ENCODE measurements at regions not wholly inside any gene's neighbourhood (a gene's known extent, or its start where the extent isn't known, plus 50 kb on each side); places are given as distances from the start of the nearest gene placed in this dataset.
A peak's percentile ranks its signal among the peaks of the same experiment; 100 is the strongest.

DNA sequence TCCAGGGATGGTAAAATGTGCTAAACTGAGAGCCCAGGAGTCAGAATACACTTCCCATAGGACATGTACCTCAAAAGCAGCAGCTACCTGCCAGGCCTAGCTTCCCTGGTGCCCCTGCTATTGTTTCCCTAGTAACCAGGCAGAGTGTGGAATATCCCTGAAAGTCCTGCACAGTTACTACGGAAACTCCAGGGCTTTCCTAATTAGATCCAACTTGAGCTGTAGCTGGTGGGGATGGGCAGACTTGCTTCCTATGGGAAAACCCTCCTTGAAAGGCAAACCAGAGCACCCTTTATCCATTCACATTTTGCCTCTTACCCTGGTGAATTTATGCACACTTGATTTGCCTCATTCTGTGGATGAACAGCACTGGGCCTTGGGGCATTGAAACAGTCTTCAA lies 559.9 kb upstream of the PBX1 start:
- TF ChIP-seq, protein P1, sequence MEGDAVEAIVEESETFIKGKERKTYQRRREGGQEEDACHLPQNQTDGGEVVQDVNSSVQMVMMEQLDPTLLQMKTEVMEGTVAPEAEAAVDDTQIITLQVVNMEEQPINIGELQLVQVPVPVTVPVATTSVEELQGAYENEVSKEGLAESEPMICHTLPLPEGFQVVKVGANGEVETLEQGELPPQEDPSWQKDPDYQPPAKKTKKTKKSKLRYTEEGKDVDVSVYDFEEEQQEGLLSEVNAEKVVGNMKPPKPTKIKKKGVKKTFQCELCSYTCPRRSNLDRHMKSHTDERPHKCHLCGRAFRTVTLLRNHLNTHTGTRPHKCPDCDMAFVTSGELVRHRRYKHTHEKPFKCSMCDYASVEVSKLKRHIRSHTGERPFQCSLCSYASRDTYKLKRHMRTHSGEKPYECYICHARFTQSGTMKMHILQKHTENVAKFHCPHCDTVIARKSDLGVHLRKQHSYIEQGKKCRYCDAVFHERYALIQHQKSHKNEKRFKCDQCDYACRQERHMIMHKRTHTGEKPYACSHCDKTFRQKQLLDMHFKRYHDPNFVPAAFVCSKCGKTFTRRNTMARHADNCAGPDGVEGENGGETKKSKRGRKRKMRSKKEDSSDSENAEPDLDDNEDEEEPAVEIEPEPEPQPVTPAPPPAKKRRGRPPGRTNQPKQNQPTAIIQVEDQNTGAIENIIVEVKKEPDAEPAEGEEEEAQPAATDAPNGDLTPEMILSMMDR (IDR thresholded peaks at IDR 0.05; ENCODE audit: poor library complexity, severe bottlenecking), result no peak
- TF ChIP-seq RAD21 (conservative IDR thresholded peaks at IDR 0.05), result no peak
- TF ChIP-seq, protein P2, sequence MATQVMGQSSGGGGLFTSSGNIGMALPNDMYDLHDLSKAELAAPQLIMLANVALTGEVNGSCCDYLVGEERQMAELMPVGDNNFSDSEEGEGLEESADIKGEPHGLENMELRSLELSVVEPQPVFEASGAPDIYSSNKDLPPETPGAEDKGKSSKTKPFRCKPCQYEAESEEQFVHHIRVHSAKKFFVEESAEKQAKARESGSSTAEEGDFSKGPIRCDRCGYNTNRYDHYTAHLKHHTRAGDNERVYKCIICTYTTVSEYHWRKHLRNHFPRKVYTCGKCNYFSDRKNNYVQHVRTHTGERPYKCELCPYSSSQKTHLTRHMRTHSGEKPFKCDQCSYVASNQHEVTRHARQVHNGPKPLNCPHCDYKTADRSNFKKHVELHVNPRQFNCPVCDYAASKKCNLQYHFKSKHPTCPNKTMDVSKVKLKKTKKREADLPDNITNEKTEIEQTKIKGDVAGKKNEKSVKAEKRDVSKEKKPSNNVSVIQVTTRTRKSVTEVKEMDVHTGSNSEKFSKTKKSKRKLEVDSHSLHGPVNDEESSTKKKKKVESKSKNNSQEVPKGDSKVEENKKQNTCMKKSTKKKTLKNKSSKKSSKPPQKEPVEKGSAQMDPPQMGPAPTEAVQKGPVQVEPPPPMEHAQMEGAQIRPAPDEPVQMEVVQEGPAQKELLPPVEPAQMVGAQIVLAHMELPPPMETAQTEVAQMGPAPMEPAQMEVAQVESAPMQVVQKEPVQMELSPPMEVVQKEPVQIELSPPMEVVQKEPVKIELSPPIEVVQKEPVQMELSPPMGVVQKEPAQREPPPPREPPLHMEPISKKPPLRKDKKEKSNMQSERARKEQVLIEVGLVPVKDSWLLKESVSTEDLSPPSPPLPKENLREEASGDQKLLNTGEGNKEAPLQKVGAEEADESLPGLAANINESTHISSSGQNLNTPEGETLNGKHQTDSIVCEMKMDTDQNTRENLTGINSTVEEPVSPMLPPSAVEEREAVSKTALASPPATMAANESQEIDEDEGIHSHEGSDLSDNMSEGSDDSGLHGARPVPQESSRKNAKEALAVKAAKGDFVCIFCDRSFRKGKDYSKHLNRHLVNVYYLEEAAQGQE (IDR thresholded peaks at IDR 0.05; ENCODE audit: borderline replicate concordance), result peak; percentile 99
- TF ChIP-seq EP300 (conservative IDR thresholded peaks at IDR 0.05; ENCODE audit: poor library complexity, severe bottlenecking), result no peak
- TF ChIP-seq POLR2AphosphoS5 (IDR thresholded peaks at IDR 0.05), result peak; percentile 28
- no peak for TF ChIP-seq SMC3 (conservative IDR thresholded peaks at IDR 0.05; ENCODE audit: poor library complexity)
- no peak for TF ChIP-seq MXI1 (conservative IDR thresholded peaks at IDR 0.05; ENCODE audit: poor library complexity, severe bottlenecking)
- TF ChIP-seq TAF1 (IDR thresholded peaks at IDR 0.05; ENCODE audit: low read depth), result no peak

Data from neural cell (in vitro differentiated cells).